ENCODE measurements at regions not wholly inside any gene's neighbourhood (a gene's known extent, or its start where the extent isn't known, plus 50 kb on each side); places are given as distances from the start of the nearest gene placed in this dataset.

DNA sequence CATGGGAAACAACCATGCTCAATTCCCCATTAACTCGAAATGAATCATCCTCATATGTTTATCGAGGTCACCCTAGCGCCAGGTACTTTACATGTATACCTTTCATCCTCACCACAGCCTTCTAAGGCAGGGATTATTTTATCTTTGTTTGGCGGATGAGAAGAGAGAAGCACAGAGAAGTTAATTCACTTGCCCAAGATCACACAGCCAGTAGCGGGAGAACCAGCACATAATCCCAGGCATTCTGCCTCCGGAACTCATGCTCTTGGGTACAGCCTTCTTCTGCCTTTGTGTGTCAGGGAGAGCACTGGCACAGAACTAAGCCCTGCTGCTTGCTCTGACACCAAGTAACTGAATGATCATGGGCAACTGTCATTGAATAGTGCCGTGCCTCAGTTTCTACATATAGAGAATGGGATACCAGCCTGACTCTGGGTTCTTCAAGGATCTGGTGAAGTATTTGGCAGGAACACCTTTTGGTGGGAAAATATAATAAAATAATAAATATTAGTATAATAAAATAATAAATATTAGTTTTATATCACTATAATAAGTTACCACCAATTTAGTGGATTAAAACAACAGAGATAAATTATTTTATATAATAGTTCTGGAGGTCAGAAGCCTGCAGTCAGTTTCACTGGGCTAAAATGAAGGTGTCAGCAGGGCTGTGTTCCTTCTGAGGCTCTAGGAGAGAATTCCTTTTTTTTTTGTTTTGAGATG lies 220.9 kb downstream of the AACS start:
- Histone ChIP-seq H3K4me1 (ENCODE audit: insufficient read depth, low read length) (peaks cover 3% of the 10 kb centered on the region; the same call in 1 of the 2 replicates), H3K79me2 (ENCODE audit: insufficient read depth, low read length) (no peaks in the 10 kb centered on the region), H3K4me2 (ENCODE audit: insufficient read depth, insufficient read length, low read length) (no peak overlapping the region), H3K79me1 (ENCODE audit: insufficient read depth, low read depth, low read length, poor library complexity, severe bottlenecking) (no peaks in the 10 kb centered on the region), H4K8ac (replicated peaks; ENCODE audit: insufficient read length, low read depth, low read length) (no peak overlapping the region), H2AFZ (ENCODE audit: low read length) (no peak overlapping the region), H3T11ph (ENCODE audit: low read length) (no peak overlapping the region), H4K91ac (ENCODE audit: insufficient read length, low read depth, low read length) (no peak overlapping the region), H2BK15ac (ENCODE audit: low read depth, low read length) (no peak overlapping the region), H3K14ac (ENCODE audit: insufficient read depth, low read length) (no peak overlapping the region), H4K20me1 (ENCODE audit: control insufficient read depth, insufficient read depth, insufficient read length) (no peaks in the 10 kb centered on the region), H4K5ac (ENCODE audit: insufficient read length, low read depth, low read length) (no peak overlapping the region), H3K4ac (ENCODE audit: low read depth, low read length) (no peak overlapping the region), H3K9me3 (ENCODE audit: control insufficient read depth, low read depth, low read length) (no peaks in the 10 kb centered on the region), H2BK20ac (ENCODE audit: low read depth, low read length, poor library complexity, severe bottlenecking) (no peak overlapping the region), H3K56ac (ENCODE audit: insufficient read length, low read depth, low read length) (no peak overlapping the region), H3K23ac (ENCODE audit: insufficient read length, low read depth, low read length) (no peak overlapping the region), H3K9ac (ENCODE audit: extremely low read depth, insufficient read length, low read length) (no peak overlapping the region), H3K27ac (ENCODE audit: insufficient read length, low read depth, low read length) (no peak overlapping the region), H2AK5ac (ENCODE audit: insufficient read length, low read length) (no peak overlapping the region), H2BK5ac (ENCODE audit: insufficient read length, low read length) (no peak overlapping the region), H3K18ac (ENCODE audit: insufficient read length, low read depth, low read length) (no peak overlapping the region), H3K27me3 (ENCODE audit: insufficient read depth, low read length) (no peaks in the 10 kb centered on the region), H2BK12ac (ENCODE audit: insufficient read length, low read depth, low read length) (no peak overlapping the region), H3K23me2 (ENCODE audit: insufficient read length, low read depth, low read length, poor library complexity, severe bottlenecking) (no peaks in the 10 kb centered on the region), H2BK120ac (ENCODE audit: low read depth, low read length, poor library complexity, severe bottlenecking) (no peak overlapping the region)
- Mint-ChIP-seq H3K27me3 (ENCODE audit: low read depth) (peaks cover 15% of the 10 kb centered on the region), H3K27ac (no peak overlapping the region), H3K4me3 (no peak overlapping the region), H3K36me3 (ENCODE audit: insufficient read depth in 1 of 3, low read depth in 3 of 3) (peaks cover 0 to 33% (median 11%) of the 10 kb centered on the region in 3 experiments; a peak in 6 of 7 replicates), H3K4me1 (peaks cover 9 to 15% of the 10 kb centered on the region in 2 experiments), H3K9me3 (peaks cover 2 to 4% of the 10 kb centered on the region in 2 experiments; a peak in 2 of 5 replicates)
- TF ChIP-seq, protein P1, sequence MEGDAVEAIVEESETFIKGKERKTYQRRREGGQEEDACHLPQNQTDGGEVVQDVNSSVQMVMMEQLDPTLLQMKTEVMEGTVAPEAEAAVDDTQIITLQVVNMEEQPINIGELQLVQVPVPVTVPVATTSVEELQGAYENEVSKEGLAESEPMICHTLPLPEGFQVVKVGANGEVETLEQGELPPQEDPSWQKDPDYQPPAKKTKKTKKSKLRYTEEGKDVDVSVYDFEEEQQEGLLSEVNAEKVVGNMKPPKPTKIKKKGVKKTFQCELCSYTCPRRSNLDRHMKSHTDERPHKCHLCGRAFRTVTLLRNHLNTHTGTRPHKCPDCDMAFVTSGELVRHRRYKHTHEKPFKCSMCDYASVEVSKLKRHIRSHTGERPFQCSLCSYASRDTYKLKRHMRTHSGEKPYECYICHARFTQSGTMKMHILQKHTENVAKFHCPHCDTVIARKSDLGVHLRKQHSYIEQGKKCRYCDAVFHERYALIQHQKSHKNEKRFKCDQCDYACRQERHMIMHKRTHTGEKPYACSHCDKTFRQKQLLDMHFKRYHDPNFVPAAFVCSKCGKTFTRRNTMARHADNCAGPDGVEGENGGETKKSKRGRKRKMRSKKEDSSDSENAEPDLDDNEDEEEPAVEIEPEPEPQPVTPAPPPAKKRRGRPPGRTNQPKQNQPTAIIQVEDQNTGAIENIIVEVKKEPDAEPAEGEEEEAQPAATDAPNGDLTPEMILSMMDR (conservative IDR thresholded peaks at IDR 0.05) = no peak
- WGBS (ENCODE audit: extremely low coverage, insufficient read length, low lambda C conversion rate) = no CpG with 5 or more reads among the region's 7 CpGs
- DNase-seq = no peak

Data from H9 (cell line).